Uterus (tissue), 3 donors: ENCODE measurements at regions not wholly inside any gene's neighbourhood (a gene's known extent, or its start where the extent isn't known, plus 50 kb on each side); places are given as distances from the start of the nearest gene placed in this dataset.

Experiments
- DNase-seq, 2 donors: peaks; one replicate each; pipeline ENCODE4 v3.0.0-alpha.2; 2019 to 2020
- H3K27ac ChIP-seq, 2 donors: fragments of 200-600 bp; sonication (generic); 1 replicate in 1 of 2; 2 replicates in 1 of 2; pipeline ENCODE4 v1.5.1; 2016 to 2018
- H3K27me3 ChIP-seq, 2 donors: fragments of 200-600 bp; sonication (generic); one replicate each; pipeline ENCODE4 v1.5.1; 2018 to 2019; ENCODE audit warnings: control low read depth in 1 of 2
- H3K36me3 ChIP-seq, 2 donors: fragments of 200-600 bp; sonication (generic); one replicate each; pipeline ENCODE4 v1.5.1; 2019; ENCODE audit warnings: control low read depth in 1 of 2
- H3K4me1 ChIP-seq, 2 donors: fragments of 200-600 bp; sonication (generic); one replicate each; pipeline ENCODE4 v1.5.1; 2018 to 2019; ENCODE audit warnings: control low read depth in 1 of 2
- H3K4me3 ChIP-seq, 2 donors: fragments of 200-600 bp; sonication (generic); 1 replicate in 1 of 2; 2 replicates in 1 of 2; pipeline ENCODE4 v1.5.1; 2018 to 2019; ENCODE audit warnings: mild to moderate bottlenecking in 1 of 2
- H3K9me3 ChIP-seq, 2 donors: fragments of 200-600 bp; sonication (generic); one replicate each; pipeline ENCODE4 v1.5.1; 2019; ENCODE audit warnings: control low read depth in 1 of 2
- POLR2A ChIP-seq, 2 donors: fragments of 450-650 bp; IDR thresholded peaks; one replicate each; pipeline ENCODE4 v1.6.1; 2016; ENCODE audit warnings: antibody characterized with exemption in 2 of 2, mild to moderate bottlenecking in 1 of 2, moderate library complexity in 1 of 2
- intact Hi-C: fragments of 100-400 bp; cut with DNase I; formaldehyde crosslinking; loops from one replicate; pipeline ENCODE4 v1.15.1; 2023; ENCODE audit warnings: low total_unique reads
- TF ChIP-seq, protein P1 (sequence below), 4 experiments: fragments of 200-600 bp in 2 of 4; fragments of 450-650 bp in 2 of 4; sonication (generic) in 2 of 4; IDR thresholded peaks; one replicate each; pipeline ENCODE4 v1.5.1; 2016 to 2019; ENCODE audit warnings: antibody characterized with exemption in 4 of 4, mild to moderate bottlenecking in 2 of 4, moderate library complexity in 1 of 4
- donor health status: DM: yes; HTN: yes; CAD: no.

DNA sequence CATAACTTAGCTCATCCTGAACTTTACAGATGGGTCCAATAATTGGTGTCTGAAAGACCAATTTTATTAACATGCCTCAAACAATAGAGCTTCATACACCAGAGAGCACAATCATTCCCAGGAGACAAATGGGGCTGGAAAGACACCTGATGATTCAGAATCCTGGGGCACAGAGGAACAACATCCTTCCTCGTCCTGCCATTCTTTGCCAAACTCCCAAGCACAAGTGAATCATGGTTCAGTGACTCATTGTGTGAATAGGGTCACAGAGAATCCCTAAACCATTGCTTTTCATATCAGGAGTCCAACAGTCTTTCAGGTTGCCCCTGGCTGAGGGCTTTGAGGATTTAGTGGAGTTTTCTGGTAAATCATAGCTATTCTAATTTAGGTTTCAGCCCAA, 266.4 kb upstream of the BMP2 start:
- Histone ChIP-seq H3K36me3 (no peaks in the 10 kb centered on the region), H3K27me3 (no peaks in the 10 kb centered on the region), H3K9me3 (no peaks in the 10 kb centered on the region), H3K4me1 (no peaks in the 10 kb centered on the region), H3K27ac (no peak overlapping the region), H3K4me3 (no peak overlapping the region)
- intact Hi-C loops: no loop called here
- DNase-seq: no peak
- TF ChIP-seq, protein P1, sequence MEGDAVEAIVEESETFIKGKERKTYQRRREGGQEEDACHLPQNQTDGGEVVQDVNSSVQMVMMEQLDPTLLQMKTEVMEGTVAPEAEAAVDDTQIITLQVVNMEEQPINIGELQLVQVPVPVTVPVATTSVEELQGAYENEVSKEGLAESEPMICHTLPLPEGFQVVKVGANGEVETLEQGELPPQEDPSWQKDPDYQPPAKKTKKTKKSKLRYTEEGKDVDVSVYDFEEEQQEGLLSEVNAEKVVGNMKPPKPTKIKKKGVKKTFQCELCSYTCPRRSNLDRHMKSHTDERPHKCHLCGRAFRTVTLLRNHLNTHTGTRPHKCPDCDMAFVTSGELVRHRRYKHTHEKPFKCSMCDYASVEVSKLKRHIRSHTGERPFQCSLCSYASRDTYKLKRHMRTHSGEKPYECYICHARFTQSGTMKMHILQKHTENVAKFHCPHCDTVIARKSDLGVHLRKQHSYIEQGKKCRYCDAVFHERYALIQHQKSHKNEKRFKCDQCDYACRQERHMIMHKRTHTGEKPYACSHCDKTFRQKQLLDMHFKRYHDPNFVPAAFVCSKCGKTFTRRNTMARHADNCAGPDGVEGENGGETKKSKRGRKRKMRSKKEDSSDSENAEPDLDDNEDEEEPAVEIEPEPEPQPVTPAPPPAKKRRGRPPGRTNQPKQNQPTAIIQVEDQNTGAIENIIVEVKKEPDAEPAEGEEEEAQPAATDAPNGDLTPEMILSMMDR (IDR thresholded peaks at IDR 0.05): no peak
- TF ChIP-seq POLR2A (IDR thresholded peaks at IDR 0.05): no peak

DNA sequence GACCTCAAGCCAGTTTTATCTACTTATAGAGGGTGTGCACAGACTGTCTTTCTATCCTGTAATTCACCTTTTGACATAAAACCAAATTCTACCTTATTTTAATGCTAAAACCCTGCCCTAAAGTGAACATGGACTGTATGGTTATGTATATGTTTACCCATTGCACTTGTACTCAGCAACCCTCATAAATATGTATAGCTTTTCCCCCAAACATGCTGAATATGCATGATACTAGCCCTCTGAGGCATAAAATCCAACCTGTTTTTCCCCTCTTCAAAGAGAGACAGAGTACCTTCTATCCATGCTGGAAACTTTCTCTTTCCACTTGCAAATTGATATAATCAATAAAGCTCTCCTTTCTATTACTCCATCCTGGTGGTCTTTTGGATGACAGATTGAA, 267.9 kb upstream of the BMP2 start:
- H3K4me1 ChIP-seq: no peaks in the 10 kb centered on the region
- no peaks in the 10 kb centered on the region for H3K36me3 ChIP-seq
- no peak overlapping the region for H3K4me3 ChIP-seq
- DNase-seq: no peak
- intact Hi-C loops: no loop called here
- no peak for TF ChIP-seq POLR2A (IDR thresholded peaks at IDR 0.05)
- TF ChIP-seq, protein P1 (IDR thresholded peaks at IDR 0.05): no peak
- no peak overlapping the region for H3K27ac ChIP-seq
- H3K27me3 ChIP-seq: no peaks in the 10 kb centered on the region
- H3K9me3 ChIP-seq: no peaks in the 10 kb centered on the region

DNA sequence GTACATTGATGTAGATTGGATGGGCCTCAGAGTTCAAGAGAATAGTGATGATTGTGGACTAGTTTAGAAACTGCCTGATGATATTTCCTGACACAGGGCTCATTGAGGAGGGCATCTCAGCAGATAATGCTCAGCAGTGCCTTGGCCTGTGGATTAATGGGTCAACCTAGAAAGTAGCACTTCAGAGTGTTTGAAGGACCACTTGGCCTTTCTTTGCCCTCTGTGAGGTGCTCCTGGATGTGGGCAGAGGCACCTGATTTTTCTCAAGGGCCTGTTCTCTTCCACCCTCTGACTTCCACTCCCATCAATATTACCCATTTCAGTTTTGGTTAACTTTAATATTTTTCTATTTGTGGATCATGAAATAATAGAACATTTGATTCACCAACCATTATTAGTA, 270.6 kb upstream of the BMP2 start:
- no peaks in the 10 kb centered on the region for H3K36me3 ChIP-seq
- H3K27me3 ChIP-seq: no peaks in the 10 kb centered on the region
- H3K27ac ChIP-seq: no peak overlapping the region
- no peaks in the 10 kb centered on the region for H3K9me3 ChIP-seq
- no peaks in the 10 kb centered on the region for H3K4me1 ChIP-seq
- DNase-seq: no peak
- no peak for TF ChIP-seq POLR2A (IDR thresholded peaks at IDR 0.05)
- TF ChIP-seq, protein P1 (IDR thresholded peaks at IDR 0.05): no peak
- intact Hi-C loops: no loop called here
- H3K4me3 ChIP-seq: no peak overlapping the region

DNA sequence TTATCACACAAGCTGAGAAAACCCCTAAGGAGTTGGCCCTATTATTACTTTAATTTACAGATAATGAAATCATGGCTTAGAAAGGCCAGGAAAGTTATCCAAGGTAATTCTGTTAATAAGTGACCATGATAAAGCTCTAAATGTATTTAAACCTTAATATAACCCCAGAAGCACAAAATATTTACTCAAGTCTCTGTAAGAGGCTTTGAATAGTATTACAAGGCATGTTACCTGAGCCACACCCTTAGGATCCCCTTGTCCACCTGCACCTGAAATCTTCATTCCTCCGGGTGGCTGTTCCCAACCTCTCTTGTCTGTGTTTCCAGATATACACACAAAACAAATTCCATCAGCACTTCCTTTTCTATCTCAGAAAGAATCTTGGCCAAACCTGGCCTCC, 271.6 kb upstream of the BMP2 start:
- no peak for TF ChIP-seq POLR2A (IDR thresholded peaks at IDR 0.05)
- TF ChIP-seq, protein P1 (IDR thresholded peaks at IDR 0.05): no peak
- no peak overlapping the region for H3K4me3 ChIP-seq
- H3K9me3 ChIP-seq: no peaks in the 10 kb centered on the region
- no peaks in the 10 kb centered on the region for H3K36me3 ChIP-seq
- no peak for DNase-seq
- no peaks in the 10 kb centered on the region for H3K27me3 ChIP-seq
- intact Hi-C loops: no loop called here
- no peak overlapping the region for H3K27ac ChIP-seq
- H3K4me1 ChIP-seq: no peaks in the 10 kb centered on the region

DNA sequence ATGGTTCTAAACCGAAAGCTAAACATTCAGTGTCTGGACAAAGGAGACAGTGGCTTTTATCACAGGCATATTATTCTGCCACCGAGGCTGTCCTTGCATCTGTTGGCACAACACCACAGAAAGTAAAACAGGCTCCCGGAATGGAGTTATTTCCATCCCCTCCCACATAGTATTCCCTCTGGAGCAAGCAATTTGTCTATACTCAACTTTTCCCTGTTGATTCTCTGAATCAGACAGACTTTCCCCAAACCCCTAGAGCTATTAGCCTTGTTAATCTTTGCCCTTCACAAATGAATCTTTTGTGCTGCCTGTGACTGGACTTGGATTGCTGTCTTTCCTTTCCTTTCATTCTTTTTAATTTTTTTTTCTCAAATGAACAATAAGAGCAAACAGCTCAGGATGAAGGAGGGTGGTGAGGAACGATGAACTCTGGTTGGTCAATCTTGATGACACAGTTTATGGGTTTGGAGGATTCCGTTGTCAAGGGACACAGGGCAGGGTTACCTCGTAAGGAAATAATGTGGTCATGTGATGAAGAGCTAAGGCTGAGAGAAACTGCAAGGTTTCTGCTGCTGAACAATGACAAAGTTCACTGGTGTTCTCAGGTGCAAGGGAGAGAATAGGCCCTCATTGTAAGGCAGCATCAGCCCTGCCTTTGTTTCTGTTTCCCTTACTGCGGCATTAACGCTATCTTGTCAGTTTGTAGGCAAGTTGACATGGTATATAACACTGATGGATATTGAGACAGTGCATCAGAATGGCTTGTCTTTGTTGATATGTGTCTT, 275.0 kb upstream of the BMP2 start:
- no peak overlapping the region for H3K27ac ChIP-seq
- H3K36me3 ChIP-seq: no peaks in the 10 kb centered on the region
- no peak for DNase-seq
- H3K4me3 ChIP-seq: no peak overlapping the region
- H3K9me3 ChIP-seq: no peaks in the 10 kb centered on the region
- no peaks in the 10 kb centered on the region for H3K27me3 ChIP-seq
- intact Hi-C loops: no loop called here
- no peaks in the 10 kb centered on the region for H3K4me1 ChIP-seq
- TF ChIP-seq, protein P1 (IDR thresholded peaks at IDR 0.05): no peak
- TF ChIP-seq POLR2A (IDR thresholded peaks at IDR 0.05): no peak
